ENCODE measurements at regions not wholly inside any gene's neighbourhood (a gene's known extent, or its start where the extent isn't known, plus 50 kb on each side); places are given as distances from the start of the nearest gene placed in this dataset.

- TF ChIP-seq POLR2A (IDR thresholded peaks at IDR 0.05) (no peak), POLR2AphosphoS5 (IDR thresholded peaks at IDR 0.05) (no peak)
Observed at GRCh38 chr10:47165168-47165710, 134.8 kb upstream of the GDF10 start.
